Loucy (cell line): ENCODE measurements at regions not wholly inside any gene's neighbourhood (a gene's known extent, or its start where the extent isn't known, plus 50 kb on each side); places are given as distances from the start of the nearest gene placed in this dataset.

Experiments
- H2AFZ ChIP-seq: fragments of 200-600 bp; sonication (generic); 2 replicates; pipeline ENCODE4 v1.6.0; 2016; ENCODE audit warnings: antibody characterized with exemption, mild to moderate bottlenecking, low read length, moderate library complexity
- H3F3A ChIP-seq: fragments of 200-600 bp; 2 replicates; pipeline ENCODE4 v1.6.0; 2016; ENCODE audit warnings: antibody characterized with exemption, low read depth, mild to moderate bottlenecking
- H3K27me3 ChIP-seq: fragments of 200-600 bp; sonication (generic); 2 replicates; pipeline ENCODE4 v1.6.1; 2014; ENCODE audit warnings: low read length, mild to moderate bottlenecking; ENCODE audit not compliant: insufficient read depth, poor library complexity, severe bottlenecking
- H3K36me3 ChIP-seq: fragments of 200-600 bp; sonication (generic); 2 replicates; pipeline ENCODE4 v1.6.1; 2016; ENCODE audit warnings: low read length; ENCODE audit not compliant: insufficient read depth
- H3K4me1 ChIP-seq: fragments of 200-600 bp; sonication (generic); 2 replicates; pipeline ENCODE4 v1.5.1; 2014; ENCODE audit warnings: low read length, mild to moderate bottlenecking; ENCODE audit not compliant: insufficient read depth, poor library complexity, severe bottlenecking
- H3K4me2 ChIP-seq: fragments of 200-600 bp; sonication (generic); 2 replicates; pipeline ENCODE4 v1.6.0; 2014; ENCODE audit warnings: antibody characterized with exemption, low read length, low read depth, mild to moderate bottlenecking; ENCODE audit not compliant: poor library complexity, severe bottlenecking
- H3K4me3 ChIP-seq: fragments of 200-600 bp; sonication (generic); 2 replicates; pipeline ENCODE4 v1.5.1; 2014; ENCODE audit warnings: low read length, mild to moderate bottlenecking, mixed read lengths; ENCODE audit not compliant: poor library complexity, severe bottlenecking
- H3K79me2 ChIP-seq: fragments of 200-600 bp; sonication (generic); 2 replicates; pipeline ENCODE4 v1.6.1; 2014; ENCODE audit warnings: low read length; ENCODE audit not compliant: insufficient read depth
- H3K9ac ChIP-seq: fragments of 200-600 bp; sonication (generic); 2 replicates; pipeline ENCODE4 v1.6.0; 2014; ENCODE audit warnings: mild to moderate bottlenecking, low read depth, low read length, moderate library complexity; ENCODE audit not compliant: poor library complexity, severe bottlenecking
- H3K9me2 ChIP-seq: fragments of 200-600 bp; sonication (generic); replicated peaks from 2 replicates; pipeline ENCODE4 v1.6.1; 2016; ENCODE audit warnings: low read depth, low read length, mixed read lengths
- H3K9me3 ChIP-seq: fragments of 200-600 bp; sonication (generic); 2 replicates; pipeline ENCODE4 v1.6.1; 2014; ENCODE audit warnings: mild to moderate bottlenecking, antibody characterized with exemption, low read length, low read depth; ENCODE audit not compliant: insufficient read depth
- H4K20me1 ChIP-seq: fragments of 200-600 bp; sonication (generic); 2 replicates; pipeline ENCODE4 v1.6.0; 2014; ENCODE audit warnings: antibody characterized with exemption, low read length, mild to moderate bottlenecking; ENCODE audit not compliant: insufficient read depth, poor library complexity, severe bottlenecking
- EZH2phosphoT487 ChIP-seq: fragments of 200-600 bp; IDR thresholded peaks from 2 replicates; pipeline ENCODE4 v1.6.1; 2018; ENCODE audit warnings: antibody characterized with exemption, mild to moderate bottlenecking, moderate library complexity, borderline replicate concordance
- TF ChIP-seq, protein P1 (sequence below): fragments of 200-600 bp; sonication (generic); conservative IDR thresholded peaks from 2 replicates; pipeline ENCODE4 v1.5.1; 2014; ENCODE audit warnings: mild to moderate bottlenecking, antibody characterized with exemption, low read length

DNA sequence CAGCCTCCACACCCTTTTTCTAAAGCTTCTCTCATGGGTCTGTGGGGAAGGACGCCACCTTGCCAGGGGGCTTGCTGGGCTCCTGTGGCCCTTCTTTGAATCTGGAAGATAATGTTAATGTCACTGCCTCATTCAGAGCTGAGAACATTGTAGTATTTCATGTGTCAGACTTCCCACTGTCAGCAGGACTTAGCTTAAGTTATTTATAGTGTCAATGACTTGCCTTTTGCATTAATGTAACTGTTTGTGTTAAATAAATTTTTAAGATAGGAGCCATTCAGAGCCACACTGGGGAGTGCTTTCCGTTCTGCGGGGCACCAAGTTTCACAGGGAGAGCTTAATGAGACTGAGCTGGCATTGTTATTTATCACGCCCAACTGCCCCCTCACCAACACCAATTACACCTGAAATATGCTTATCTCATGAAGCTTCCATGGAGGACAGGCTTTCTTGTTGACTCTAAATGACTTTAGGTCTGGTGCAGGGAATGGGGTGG, 226.9 kb upstream of the UBL3 start:
- no peak overlapping the region for H3K9ac ChIP-seq
- no peaks in the 10 kb centered on the region for H3K9me3 ChIP-seq
- no peak overlapping the region for H3K4me2 ChIP-seq
- TF ChIP-seq, protein P1, sequence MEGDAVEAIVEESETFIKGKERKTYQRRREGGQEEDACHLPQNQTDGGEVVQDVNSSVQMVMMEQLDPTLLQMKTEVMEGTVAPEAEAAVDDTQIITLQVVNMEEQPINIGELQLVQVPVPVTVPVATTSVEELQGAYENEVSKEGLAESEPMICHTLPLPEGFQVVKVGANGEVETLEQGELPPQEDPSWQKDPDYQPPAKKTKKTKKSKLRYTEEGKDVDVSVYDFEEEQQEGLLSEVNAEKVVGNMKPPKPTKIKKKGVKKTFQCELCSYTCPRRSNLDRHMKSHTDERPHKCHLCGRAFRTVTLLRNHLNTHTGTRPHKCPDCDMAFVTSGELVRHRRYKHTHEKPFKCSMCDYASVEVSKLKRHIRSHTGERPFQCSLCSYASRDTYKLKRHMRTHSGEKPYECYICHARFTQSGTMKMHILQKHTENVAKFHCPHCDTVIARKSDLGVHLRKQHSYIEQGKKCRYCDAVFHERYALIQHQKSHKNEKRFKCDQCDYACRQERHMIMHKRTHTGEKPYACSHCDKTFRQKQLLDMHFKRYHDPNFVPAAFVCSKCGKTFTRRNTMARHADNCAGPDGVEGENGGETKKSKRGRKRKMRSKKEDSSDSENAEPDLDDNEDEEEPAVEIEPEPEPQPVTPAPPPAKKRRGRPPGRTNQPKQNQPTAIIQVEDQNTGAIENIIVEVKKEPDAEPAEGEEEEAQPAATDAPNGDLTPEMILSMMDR: no peak
- TF ChIP-seq EZH2phosphoT487: no peak
- no peaks in the 10 kb centered on the region for H3K27me3 ChIP-seq
- H3K9me2 ChIP-seq: no peaks in the 10 kb centered on the region
- H3K36me3 ChIP-seq: no peaks in the 10 kb centered on the region
- H3K4me1 ChIP-seq: peaks cover 12% of the 10 kb centered on the region
- no peaks in the 10 kb centered on the region for H3F3A ChIP-seq
- no peak overlapping the region for H2AFZ ChIP-seq
- no peaks in the 10 kb centered on the region for H3K79me2 ChIP-seq
- no peaks in the 10 kb centered on the region for H4K20me1 ChIP-seq
- H3K4me3 ChIP-seq: no peak overlapping the region

DNA sequence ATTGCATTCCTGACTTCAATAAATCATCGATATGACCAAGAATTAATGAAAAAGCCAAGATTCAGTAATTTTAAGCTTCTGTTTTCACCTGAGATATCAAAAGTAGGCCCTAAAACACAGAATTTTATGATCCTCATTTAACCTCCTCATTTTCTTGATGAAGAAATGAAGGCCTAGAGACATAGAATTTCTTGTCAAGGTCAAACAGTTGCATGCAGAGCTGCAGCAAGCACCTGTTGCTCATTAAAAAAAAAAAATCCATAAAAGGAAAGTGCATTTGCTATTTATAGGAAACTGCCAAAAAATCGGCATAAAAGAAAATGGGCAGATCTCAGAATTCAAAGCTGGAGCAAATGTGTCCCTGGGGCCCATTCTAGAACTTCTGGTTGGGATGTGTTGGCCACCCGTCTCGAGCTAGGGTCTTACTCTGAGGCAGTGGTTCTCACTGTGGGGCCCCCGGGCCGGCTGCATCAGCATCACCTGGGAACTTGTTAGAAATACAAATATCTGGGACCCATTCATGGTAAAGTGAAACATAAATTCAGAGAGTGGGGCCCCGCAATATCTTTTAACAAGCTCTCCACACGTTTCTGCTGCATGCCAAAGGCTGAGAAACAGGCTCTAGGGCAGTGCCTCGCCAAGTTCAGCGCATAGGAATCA, 224.7 kb upstream of the UBL3 start:
- H3K9ac ChIP-seq: no peak overlapping the region
- H3K4me1 ChIP-seq: peaks cover 12% of the 10 kb centered on the region
- no peaks in the 10 kb centered on the region for H3K9me3 ChIP-seq
- no peaks in the 10 kb centered on the region for H3F3A ChIP-seq
- TF ChIP-seq, protein P1: no peak
- no peak for TF ChIP-seq EZH2phosphoT487
- no peaks in the 10 kb centered on the region for H3K36me3 ChIP-seq
- no peaks in the 10 kb centered on the region for H3K27me3 ChIP-seq
- H4K20me1 ChIP-seq: no peaks in the 10 kb centered on the region
- H3K9me2 ChIP-seq: no peaks in the 10 kb centered on the region
- no peak overlapping the region; the same call in 1 of the 2 replicates for H2AFZ ChIP-seq
- H3K4me3 ChIP-seq: no peak overlapping the region
- no peaks in the 10 kb centered on the region for H3K79me2 ChIP-seq
- H3K4me2 ChIP-seq: no peak overlapping the region

DNA sequence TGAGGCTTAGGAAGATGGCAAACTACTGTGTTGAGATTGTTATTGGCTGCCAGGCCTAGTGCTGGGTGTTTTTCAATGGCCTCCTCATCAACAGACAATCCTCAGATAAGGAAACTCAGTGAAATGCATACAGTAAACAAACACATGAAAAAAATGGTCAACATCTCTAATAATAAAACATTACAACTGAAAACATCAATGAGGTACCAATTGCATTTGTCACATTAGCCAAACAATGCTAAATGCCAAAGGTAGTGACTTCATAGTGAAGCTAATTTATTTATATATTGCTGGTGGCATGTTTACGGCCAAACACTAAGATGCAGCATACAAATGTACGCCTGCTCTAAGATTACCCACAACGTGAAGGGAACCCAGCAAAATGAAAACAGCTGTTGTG, 224.0 kb upstream of the UBL3 start:
- Histone ChIP-seq H3K9me2 (no peaks in the 10 kb centered on the region), H4K20me1 (no peaks in the 10 kb centered on the region), H3K9me3 (no peaks in the 10 kb centered on the region), H3F3A (no peaks in the 10 kb centered on the region), H3K4me2 (no peak overlapping the region), H3K4me3 (no peak overlapping the region), H3K79me2 (no peaks in the 10 kb centered on the region), H3K27me3 (no peaks in the 10 kb centered on the region), H3K36me3 (no peaks in the 10 kb centered on the region), H3K9ac (no peak overlapping the region), H2AFZ (no peak overlapping the region), H3K4me1 (peaks cover 12% of the 10 kb centered on the region)
- TF ChIP-seq, protein P1: no peak
- TF ChIP-seq EZH2phosphoT487: no peak
